Esophagus squamous epithelium (tissue), 5 donors: ENCODE measurements at regions not wholly inside any gene's neighbourhood (a gene's known extent, or its start where the extent isn't known, plus 50 kb on each side); places are given as distances from the start of the nearest gene placed in this dataset.

Experiments
- DNase-seq: peaks from one replicate; lab custom pipeline; 2025; lab: John Stamatoyannopoulos, UW
- H3K27ac ChIP-seq, 4 donors: fragments of 200-600 bp; sonication (generic); one replicate each; pipeline ENCODE4 v1.5.1; 2016 to 2019; ENCODE audit warnings: mild to moderate bottlenecking in 1 of 4
- H3K27me3 ChIP-seq, 4 donors: fragments of 200-600 bp; sonication (generic); 1 replicate in 3 of 4; 2 replicates in 1 of 4; pipeline versions ENCODE4 v1.5.1 to v1.6.0; 2017 to 2021; ENCODE audit warnings: antibody characterized with exemption in 1 of 4
- H3K36me3 ChIP-seq, 3 donors: fragments of 200-600 bp; sonication (generic); one replicate each; pipeline ENCODE4 v1.5.1; 2016 to 2019
- H3K4me1 ChIP-seq, 3 donors: fragments of 200-600 bp; sonication (generic); one replicate each; pipeline ENCODE4 v1.5.1; 2017 to 2019
- H3K4me3 ChIP-seq, 4 donors: fragments of 200-600 bp; sonication (generic); 1 replicate in 3 of 4; 2 replicates in 1 of 4; pipeline ENCODE4 v1.5.1; 2016 to 2019; ENCODE audit warnings: mild to moderate bottlenecking in 2 of 4, moderate library complexity in 1 of 4
- H3K9me3 ChIP-seq, 3 donors: fragments of 200-600 bp; sonication (generic); one replicate each; pipeline ENCODE4 v1.5.1; 2016 to 2019
- CTCF ChIP-seq, 6 experiments: fragments of 450-650 bp in 4 of 6; fragments of 200-600 bp in 2 of 6; sonication (generic) in 2 of 6; IDR thresholded peaks; one replicate each; pipeline ENCODE4 v1.5.1; 2016 to 2019; ENCODE audit warnings: antibody characterized with exemption in 6 of 6, mild to moderate bottlenecking in 4 of 6, moderate library complexity in 4 of 6
- POLR2A ChIP-seq, 4 donors: fragments of 450-650 bp; IDR thresholded peaks; one replicate each; pipeline ENCODE4 v1.6.1; 2017; ENCODE audit warnings: antibody characterized with exemption in 4 of 4, mild to moderate bottlenecking in 4 of 4, moderate library complexity in 3 of 4
- WGBS, 2 donors: methylation state at CpG; one replicate each; pipeline ENCODE4 v1.1.5; 2018; 5-methylcytosine and 5-hydroxymethylcytosine counted together
- intact Hi-C: fragments of 100-400 bp; cut with DNase I; formaldehyde crosslinking; loops from one replicate; pipeline ENCODE4 v1.15.0; 2022
- donor health status: DM: yes; HTN: yes; CAD: no.

GRCh38 chr21:35582731-35583130, 477.6 kb downstream of the SETD4 start:
- intact Hi-C loops, result no loop called here

GRCh38 chr21:35581640-35582039, 478.7 kb downstream of the SETD4 start:
- DNase-seq, result no peak
- H3K9me3 ChIP-seq, result no peaks in the 10 kb centered on the region
- no peak overlapping the region for H3K27ac ChIP-seq
- H3K4me1 ChIP-seq, result peaks cover 0 to 3% (median 0%) of the 10 kb centered on the region in 3 donors
- no peak overlapping the region for H3K4me3 ChIP-seq
- no peaks in the 10 kb centered on the region for H3K36me3 ChIP-seq
- peaks cover 0 to 25% (median 0%) of the 10 kb centered on the region in 4 donors for H3K27me3 ChIP-seq
- TF ChIP-seq POLR2A (IDR thresholded peaks at IDR 0.05) (no peak), CTCF (IDR thresholded peaks at IDR 0.05) (no peak)
- WGBS, 2 donors, result 53 to 61% methylated on average over 1 of the region's 1 CpG
- intact Hi-C loops, result no loop called here

More at GRCh38 chr21:35582731-35583130, 477.6 kb downstream of the SETD4 start:
- no peaks in the 10 kb centered on the region for H3K9me3 ChIP-seq
- 63 to 88% methylated on average over 1 of the region's 1 CpG for WGBS, 2 donors
- H3K36me3 ChIP-seq, result no peaks in the 10 kb centered on the region
- peaks cover 0 to 3% (median 0%) of the 10 kb centered on the region in 3 donors for H3K4me1 ChIP-seq
- no peak overlapping the region for H3K4me3 ChIP-seq
- DNase-seq, result no peak
- TF ChIP-seq CTCF (IDR thresholded peaks at IDR 0.05) (no peak), POLR2A (IDR thresholded peaks at IDR 0.05) (no peak)
- H3K27me3 ChIP-seq, result peaks cover 0 to 27% (median 0%) of the 10 kb centered on the region in 4 donors
- no peak overlapping the region for H3K27ac ChIP-seq

GRCh38 chr21:35579520-35580293, 480.6 kb downstream of the SETD4 start:
- TF ChIP-seq POLR2A (IDR thresholded peaks at IDR 0.05) (no peak), CTCF (IDR thresholded peaks at IDR 0.05) (no peak)
- peaks cover 0 to 3% (median 0%) of the 10 kb centered on the region in 3 donors for H3K4me1 ChIP-seq
- H3K27me3 ChIP-seq, result peaks cover 0 to 26% (median 0%) of the 10 kb centered on the region in 4 donors
- H3K27ac ChIP-seq, result no peak overlapping the region
- no peak for DNase-seq
- no peaks in the 10 kb centered on the region for H3K9me3 ChIP-seq
- no peaks in the 10 kb centered on the region for H3K36me3 ChIP-seq
- intact Hi-C loops, result no loop called here
- H3K4me3 ChIP-seq, result no peak overlapping the region
- 73 to 82% methylated on average over 2 of the region's 2 CpGs for WGBS, 2 donors

GRCh38 chr21:35578831-35579471, 481.4 kb downstream of the SETD4 start:
- WGBS, 2 donors, result 69 to 79% methylated on average over 11 to 12 of the region's 12 CpGs
- intact Hi-C loops, result no loop called here

More at GRCh38 chr21:35578831-35579471, 481.4 kb downstream of the SETD4 start:
- TF ChIP-seq CTCF (IDR thresholded peaks at IDR 0.05) (no peak), POLR2A (IDR thresholded peaks at IDR 0.05) (no peak)
- no peak for DNase-seq
- Histone ChIP-seq H3K9me3 (no peaks in the 10 kb centered on the region), H3K27ac (no peak overlapping the region), H3K27me3 (peaks cover 0 to 23% (median 0%) of the 10 kb centered on the region in 4 donors), H3K4me1 (peaks cover 0 to 3% (median 0%) of the 10 kb centered on the region in 3 donors), H3K36me3 (no peaks in the 10 kb centered on the region), H3K4me3 (no peak overlapping the region)
